ENCODE measurements at regions not wholly inside any gene's neighbourhood (a gene's known extent, or its start where the extent isn't known, plus 50 kb on each side); places are given as distances from the start of the nearest gene placed in this dataset.

- Histone ChIP-seq H3K9me3 (ENCODE audit: control insufficient read depth, insufficient read depth, low read length) (no peaks in the 10 kb centered on the region), H3K36me3 (ENCODE audit: control insufficient read depth, insufficient read depth, low read length) (no peaks in the 10 kb centered on the region), H3K27ac (ENCODE audit: low read length) (no peak overlapping the region), H3K27me3 (ENCODE audit: control insufficient read depth, insufficient read depth, low read length) (no peaks in the 10 kb centered on the region; the same call in 1 of the 2 replicates), H3K4me1 (ENCODE audit: control insufficient read depth, insufficient read depth, low read length) (no peaks in the 10 kb centered on the region), H3K4me3 (ENCODE audit: low read length) (no peak overlapping the region)
- DNase-seq (ENCODE audit: low read depth, low spot score): peak; percentile 22
- WGBS (ENCODE audit: insufficient coverage, insufficient read length): no CpG with 5 or more reads among the region's 9 CpGs
These were observed 290.1 kb upstream of the CHRNA7 start for GRCh38 chr15:31740203-31740602.

GRCh38 chr15:31745841-31746240 lies 284.5 kb upstream of the CHRNA7 start:
- H3K4me3 ChIP-seq (ENCODE audit: low read length): no peak overlapping the region
- no peaks in the 10 kb centered on the region for H3K9me3 ChIP-seq (ENCODE audit: control insufficient read depth, insufficient read depth, low read length)
- no peaks in the 10 kb centered on the region for H3K27me3 ChIP-seq (ENCODE audit: control insufficient read depth, insufficient read depth, low read length)
- DNase-seq (ENCODE audit: low read depth, low spot score): no peak
- H3K27ac ChIP-seq (ENCODE audit: low read length): no peak overlapping the region
- H3K4me1 ChIP-seq (ENCODE audit: control insufficient read depth, insufficient read depth, low read length): no peaks in the 10 kb centered on the region
- H3K36me3 ChIP-seq (ENCODE audit: control insufficient read depth, insufficient read depth, low read length): no peaks in the 10 kb centered on the region

GRCh38 chr15:31752065-31752762 lies 278.1 kb upstream of the CHRNA7 start:
- Histone ChIP-seq H3K4me3 (ENCODE audit: low read length) (no peak overlapping the region), H3K9me3 (ENCODE audit: control insufficient read depth, insufficient read depth, low read length) (no peaks in the 10 kb centered on the region), H3K27me3 (ENCODE audit: control insufficient read depth, insufficient read depth, low read length) (no peaks in the 10 kb centered on the region), H3K4me1 (ENCODE audit: control insufficient read depth, insufficient read depth, low read length) (no peaks in the 10 kb centered on the region), H3K27ac (ENCODE audit: low read length) (no peak overlapping the region), H3K36me3 (ENCODE audit: control insufficient read depth, insufficient read depth, low read length) (no peaks in the 10 kb centered on the region)
- no CpG with 5 or more reads among the region's 2 CpGs for WGBS (ENCODE audit: insufficient coverage, insufficient read length)
- DNase-seq (ENCODE audit: low read depth, low spot score): no peak

- DNase-seq (ENCODE audit: low read depth, low spot score): no peak
- Histone ChIP-seq H3K27ac (ENCODE audit: low read length) (no peak overlapping the region), H3K4me1 (ENCODE audit: control insufficient read depth, insufficient read depth, low read length) (no peaks in the 10 kb centered on the region)
These were observed 277.4 kb upstream of the CHRNA7 start for GRCh38 chr15:31752905-31753304.

GRCh38 chr15:31758126-31758525 lies 272.2 kb upstream of the CHRNA7 start:
- no peaks in the 10 kb centered on the region for H3K36me3 ChIP-seq (ENCODE audit: control insufficient read depth, insufficient read depth, low read length)

More at GRCh38 chr15:31752905-31753304, 277.4 kb upstream of the CHRNA7 start:
- Histone ChIP-seq H3K27me3 (ENCODE audit: control insufficient read depth, insufficient read depth, low read length) (no peaks in the 10 kb centered on the region), H3K4me3 (ENCODE audit: low read length) (no peak overlapping the region), H3K9me3 (ENCODE audit: control insufficient read depth, insufficient read depth, low read length) (no peaks in the 10 kb centered on the region), H3K36me3 (ENCODE audit: control insufficient read depth, insufficient read depth, low read length) (no peaks in the 10 kb centered on the region)
- no CpG with 5 or more reads among the region's 3 CpGs for WGBS (ENCODE audit: insufficient coverage, insufficient read length)

GRCh38 chr15:31768055-31768454 lies 262.3 kb upstream of the CHRNA7 start:
- DNase-seq (ENCODE audit: low read depth, low spot score): no peak
- no peak overlapping the region for H3K4me3 ChIP-seq (ENCODE audit: low read length)
- no peaks in the 10 kb centered on the region for H3K4me1 ChIP-seq (ENCODE audit: control insufficient read depth, insufficient read depth, low read length)
- no CpG with 5 or more reads among the region's 13 CpGs for WGBS (ENCODE audit: insufficient coverage, insufficient read length)
- H3K36me3 ChIP-seq (ENCODE audit: control insufficient read depth, insufficient read depth, low read length): no peaks in the 10 kb centered on the region
- no peak overlapping the region for H3K27ac ChIP-seq (ENCODE audit: low read length)
- H3K9me3 ChIP-seq (ENCODE audit: control insufficient read depth, insufficient read depth, low read length): no peaks in the 10 kb centered on the region
- no peaks in the 10 kb centered on the region for H3K27me3 ChIP-seq (ENCODE audit: control insufficient read depth, insufficient read depth, low read length)

More at GRCh38 chr15:31758126-31758525, 272.2 kb upstream of the CHRNA7 start:
- Histone ChIP-seq H3K27ac (ENCODE audit: low read length) (no peak overlapping the region), H3K9me3 (ENCODE audit: control insufficient read depth, insufficient read depth, low read length) (no peaks in the 10 kb centered on the region), H3K27me3 (ENCODE audit: control insufficient read depth, insufficient read depth, low read length) (no peaks in the 10 kb centered on the region; the same call in 1 of the 2 replicates), H3K4me1 (ENCODE audit: control insufficient read depth, insufficient read depth, low read length) (no peaks in the 10 kb centered on the region), H3K4me3 (ENCODE audit: low read length) (no peak overlapping the region)
- WGBS (ENCODE audit: insufficient coverage, insufficient read length): no CpG with 5 or more reads among the region's 5 CpGs
- DNase-seq (ENCODE audit: low read depth, low spot score): no peak

GRCh38 chr15:31774045-31774444 lies 256.3 kb upstream of the CHRNA7 start:
- Histone ChIP-seq H3K4me1 (ENCODE audit: control insufficient read depth, insufficient read depth, low read length) (no peaks in the 10 kb centered on the region), H3K36me3 (ENCODE audit: control insufficient read depth, insufficient read depth, low read length) (no peaks in the 10 kb centered on the region), H3K27ac (ENCODE audit: low read length) (no peak overlapping the region), H3K4me3 (ENCODE audit: low read length) (no peak overlapping the region), H3K9me3 (ENCODE audit: control insufficient read depth, insufficient read depth, low read length) (no peaks in the 10 kb centered on the region), H3K27me3 (ENCODE audit: control insufficient read depth, insufficient read depth, low read length) (no peaks in the 10 kb centered on the region)
- no CpG with 5 or more reads among the region's 5 CpGs for WGBS (ENCODE audit: insufficient coverage, insufficient read length)
- no peak for DNase-seq (ENCODE audit: low read depth, low spot score)

GRCh38 chr15:31776039-31776438 lies 254.3 kb upstream of the CHRNA7 start:
- DNase-seq (ENCODE audit: low read depth, low spot score): no peak
- Histone ChIP-seq H3K27ac (ENCODE audit: low read length) (no peak overlapping the region), H3K9me3 (ENCODE audit: control insufficient read depth, insufficient read depth, low read length) (no peaks in the 10 kb centered on the region), H3K4me1 (ENCODE audit: control insufficient read depth, insufficient read depth, low read length) (no peaks in the 10 kb centered on the region), H3K36me3 (ENCODE audit: control insufficient read depth, insufficient read depth, low read length) (no peaks in the 10 kb centered on the region), H3K4me3 (ENCODE audit: low read length) (no peak overlapping the region), H3K27me3 (ENCODE audit: control insufficient read depth, insufficient read depth, low read length) (no peaks in the 10 kb centered on the region)
- no CpG with 5 or more reads among the region's 9 CpGs for WGBS (ENCODE audit: insufficient coverage, insufficient read length)

- Histone ChIP-seq H3K27ac (ENCODE audit: low read length) (no peak overlapping the region), H3K4me1 (ENCODE audit: control insufficient read depth, insufficient read depth, low read length) (peaks cover under 1% of the 10 kb centered on the region), H3K36me3 (ENCODE audit: control insufficient read depth, insufficient read depth, low read length) (no peaks in the 10 kb centered on the region), H3K27me3 (ENCODE audit: control insufficient read depth, insufficient read depth, low read length) (no peaks in the 10 kb centered on the region), H3K4me3 (ENCODE audit: low read length) (no peak overlapping the region), H3K9me3 (ENCODE audit: control insufficient read depth, insufficient read depth, low read length) (no peaks in the 10 kb centered on the region)
- WGBS (ENCODE audit: insufficient coverage, insufficient read length): no CpG with 5 or more reads among the region's 2 CpGs
- no peak for DNase-seq (ENCODE audit: low read depth, low spot score)
These were observed 249.1 kb upstream of the CHRNA7 start for GRCh38 chr15:31781261-31781660.

- no peaks in the 10 kb centered on the region for H3K9me3 ChIP-seq (ENCODE audit: control insufficient read depth, insufficient read depth, low read length)
- no peak overlapping the region for H3K4me3 ChIP-seq (ENCODE audit: low read length)
- H3K27ac ChIP-seq (ENCODE audit: low read length): no peak overlapping the region
- no peak for DNase-seq (ENCODE audit: low read depth, low spot score)
- H3K27me3 ChIP-seq (ENCODE audit: control insufficient read depth, insufficient read depth, low read length): no peaks in the 10 kb centered on the region
- H3K36me3 ChIP-seq (ENCODE audit: control insufficient read depth, insufficient read depth, low read length): no peaks in the 10 kb centered on the region
- H3K4me1 ChIP-seq (ENCODE audit: control insufficient read depth, insufficient read depth, low read length): peaks cover 3% of the 10 kb centered on the region
- WGBS (ENCODE audit: insufficient coverage, insufficient read length): no CpG with 5 or more reads among the region's 9 CpGs
These were observed 248.1 kb upstream of the CHRNA7 start for GRCh38 chr15:31782016-31782783.

Data from iPS DF 6.9 (cell line).